GM12874 (cell line): ENCODE measurements at regions not wholly inside any gene's neighbourhood (a gene's known extent, or its start where the extent isn't known, plus 50 kb on each side); places are given as distances from the start of the nearest gene placed in this dataset.

Source experiments
- CTCF ChIP-seq: IDR thresholded peaks from 2 replicates; pipeline ENCODE4 v1.5.1; 2011; ENCODE audit warnings: low read depth, mild to moderate bottlenecking, control low read depth, low read length, moderate library complexity; ENCODE audit not compliant: insufficient read depth

DNA sequence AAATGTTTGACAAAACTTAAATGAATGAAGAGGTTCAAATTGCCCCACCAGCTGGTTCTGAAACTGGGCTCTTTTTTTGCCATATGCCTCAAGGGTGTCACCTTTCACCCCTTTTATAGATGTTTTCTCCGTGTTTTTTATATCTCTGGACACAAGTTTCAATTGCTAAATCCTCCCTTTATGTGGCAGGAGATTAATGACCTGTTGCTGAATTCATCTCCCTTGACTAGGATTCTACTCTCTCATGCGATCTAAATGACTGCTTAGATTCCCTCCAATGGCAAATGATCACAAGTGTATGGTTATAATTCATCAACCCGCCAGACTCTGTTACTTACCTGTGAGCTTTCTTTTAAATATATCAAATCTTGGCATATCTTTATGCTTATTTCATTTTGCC lies 677.0 kb upstream of the POT1 start:
- no peak for TF ChIP-seq CTCF

DNA sequence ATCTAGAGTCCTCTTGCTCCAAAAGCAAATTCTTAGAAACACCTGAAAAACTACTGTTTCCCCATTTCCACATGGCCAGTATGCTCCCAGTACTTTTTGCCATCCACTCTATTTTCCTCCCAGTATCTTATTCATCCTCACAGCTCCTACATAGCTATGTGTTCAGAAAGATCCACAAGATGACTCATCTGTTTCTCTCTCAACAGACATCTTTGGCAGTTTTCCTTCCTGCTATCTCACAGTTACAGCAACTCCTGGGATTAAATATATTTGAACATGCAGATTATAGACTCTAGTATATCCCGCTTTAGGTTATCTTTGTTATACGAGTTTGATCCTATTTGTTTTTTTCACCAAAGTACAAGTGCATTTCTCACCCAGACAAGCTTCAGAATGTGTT lies 675.6 kb upstream of the POT1 start:
- no peak for TF ChIP-seq CTCF

GRCh38 chr7:125602441-125602840 lies 672.8 kb upstream of the POT1 start:
- TF ChIP-seq CTCF, result no peak

- no peak for TF ChIP-seq CTCF
Observed at GRCh38 chr7:125599387-125599786, 669.8 kb upstream of the POT1 start.

- no peak for TF ChIP-seq CTCF
Observed at GRCh38 chr7:125592331-125592730, 662.7 kb upstream of the POT1 start.

GRCh38 chr7:125573126-125573525 lies 643.5 kb upstream of the POT1 start:
- TF ChIP-seq CTCF, result no peak

- no peak for TF ChIP-seq CTCF
Observed at GRCh38 chr7:125572414-125572813, 642.8 kb upstream of the POT1 start.

GRCh38 chr7:125568799-125569198 lies 639.2 kb upstream of the POT1 start:
- TF ChIP-seq CTCF, result no peak
